NK-92 (cell line): ENCODE measurements at regions not wholly inside any gene's neighbourhood (a gene's known extent, or its start where the extent isn't known, plus 50 kb on each side); places are given as distances from the start of the nearest gene placed in this dataset.

Experiments
- DNase-seq: peaks from one replicate; lab custom pipeline; 2025; ENCODE audit not compliant: unreplicated experiment; lab: John Stamatoyannopoulos, UW

DNA sequence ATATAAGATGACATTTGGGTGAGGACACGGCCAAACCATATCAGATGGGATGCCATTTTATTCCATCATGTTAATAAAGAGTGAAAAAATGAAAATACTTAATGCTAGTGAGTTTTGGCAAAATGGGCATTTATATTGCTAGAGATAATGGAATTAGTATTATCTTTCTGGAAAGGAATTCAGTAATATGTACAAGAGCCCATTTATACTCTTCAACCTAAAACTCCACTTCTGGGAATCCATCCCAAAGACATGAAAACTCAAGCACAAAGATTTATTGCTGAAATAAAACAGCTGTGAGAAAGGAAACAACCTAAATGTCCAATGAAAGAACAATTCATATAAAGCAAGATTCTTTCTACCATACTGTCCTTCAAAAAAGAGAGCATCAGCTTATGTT lies 96.0 kb upstream of the TMEM168 start:
- no peak for DNase-seq

DNA sequence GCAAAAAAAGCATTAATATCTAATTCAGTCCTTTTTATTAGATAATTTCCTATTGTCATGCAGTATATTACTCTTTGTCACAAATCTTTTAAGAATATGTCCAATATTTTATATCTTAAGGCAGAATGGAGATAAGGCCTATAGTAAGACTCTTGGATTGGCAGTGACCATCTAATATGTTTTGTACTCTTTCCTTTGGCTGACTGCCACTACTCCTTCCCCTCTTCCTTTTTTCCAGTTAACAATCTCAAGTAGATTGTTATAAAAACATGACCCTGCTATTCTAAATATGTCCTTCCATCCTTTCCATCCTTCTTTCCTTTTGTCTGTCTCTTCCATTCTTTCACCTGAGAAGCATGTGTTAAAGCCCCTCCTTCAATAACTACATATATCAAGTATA lies 92.8 kb upstream of the TMEM168 start:
- DNase-seq: no peak

DNA sequence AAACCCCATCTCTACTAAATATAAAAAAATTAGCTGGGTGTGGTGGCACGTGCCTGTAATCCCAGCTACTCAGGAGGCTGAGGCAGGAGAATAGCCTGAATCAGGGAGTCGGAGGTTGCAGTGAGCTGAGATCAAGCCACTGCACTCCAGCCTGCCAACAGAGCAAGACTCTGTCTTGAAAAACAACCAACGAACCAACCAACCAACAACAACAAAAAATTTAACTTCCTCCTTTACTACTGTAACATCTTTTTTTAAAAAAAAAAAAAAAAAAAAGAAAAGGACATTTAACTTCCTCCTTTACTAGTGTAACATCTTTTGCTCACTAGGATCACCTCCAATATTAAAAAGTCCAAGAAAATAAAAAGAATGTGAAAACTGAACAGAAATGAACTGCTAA lies 92.3 kb upstream of the TMEM168 start:
- DNase-seq: no peak

DNA sequence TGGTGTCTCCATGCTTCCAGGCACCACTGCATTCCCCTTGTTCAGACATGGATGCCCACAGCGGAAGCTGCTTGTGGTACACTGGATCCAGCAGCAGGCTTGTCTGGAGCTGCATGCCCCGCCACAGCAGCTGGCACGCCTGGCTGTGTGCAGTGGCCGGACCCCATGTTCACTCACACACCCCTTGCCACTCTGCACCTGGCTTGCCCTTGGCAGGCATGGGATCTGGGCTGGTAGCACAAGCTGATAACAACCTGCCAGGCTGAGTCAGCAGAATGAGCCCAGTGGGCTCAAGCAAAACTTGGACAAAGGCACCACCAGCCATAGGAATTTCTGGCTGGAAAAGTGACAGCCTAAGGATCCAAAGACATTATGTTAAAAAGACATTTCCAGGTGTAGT lies 91.8 kb upstream of the TMEM168 start:
- no peak for DNase-seq

DNA sequence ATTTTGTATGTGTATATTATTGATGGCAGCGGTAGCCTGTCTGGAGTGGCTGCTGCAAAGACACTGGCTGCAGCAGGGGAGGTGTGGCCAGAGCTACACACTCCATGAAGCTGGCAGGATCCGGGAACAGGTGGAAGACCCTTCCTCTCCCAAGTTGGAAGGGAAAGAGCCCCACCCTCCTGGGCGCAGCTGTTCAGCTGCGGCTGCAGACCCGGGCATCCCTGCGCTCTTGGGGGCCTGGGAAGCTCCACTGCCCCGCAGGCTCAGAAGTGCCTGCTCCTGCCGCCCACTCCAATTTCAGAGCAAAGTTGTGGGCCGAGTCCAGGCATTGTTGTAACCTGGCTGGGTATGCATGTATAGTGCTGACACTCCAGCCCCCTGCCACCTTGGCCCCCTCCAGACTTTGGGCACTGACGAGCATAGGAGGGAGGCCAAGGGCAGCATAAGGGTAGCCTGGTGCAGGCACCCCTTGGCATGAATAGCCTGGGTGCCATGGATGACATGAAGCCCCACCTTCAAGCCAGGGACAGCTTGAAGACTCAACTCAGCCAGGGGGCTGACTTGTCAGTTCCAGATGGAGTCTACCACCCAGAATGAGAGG lies 90.7 kb upstream of the TMEM168 start:
- no peak for DNase-seq

- no peak for DNase-seq
Measured at GRCh38 chr7:112877691-112878460, 87.7 kb upstream of the TMEM168 start.

DNA sequence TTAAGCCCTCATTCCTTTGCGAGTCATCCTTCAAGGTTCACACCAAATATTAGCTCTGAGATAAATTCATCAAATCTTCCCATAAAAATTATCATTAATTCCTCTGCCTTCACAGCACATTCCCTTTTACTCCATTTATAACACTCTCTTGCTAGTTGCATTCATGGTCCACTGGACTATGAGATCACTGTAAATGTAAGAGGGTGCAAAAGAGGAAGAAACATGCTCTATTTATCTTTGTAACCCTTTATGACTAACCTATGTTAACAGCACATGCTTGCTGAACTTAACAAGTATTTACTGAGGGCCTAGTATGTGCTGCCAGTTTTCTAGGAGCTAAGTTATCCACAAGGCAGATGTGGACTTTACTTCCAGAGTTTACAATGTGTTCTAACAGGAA lies 86.7 kb upstream of the TMEM168 start:
- no peak for DNase-seq

GRCh38 chr7:112874909-112875308 lies 84.7 kb upstream of the TMEM168 start:
- DNase-seq: no peak

GRCh38 chr7:112873831-112874553 lies 83.8 kb upstream of the TMEM168 start:
- DNase-seq: no peak

- DNase-seq: no peak
Measured at GRCh38 chr7:112869111-112869774, 79.0 kb upstream of the TMEM168 start.

DNA sequence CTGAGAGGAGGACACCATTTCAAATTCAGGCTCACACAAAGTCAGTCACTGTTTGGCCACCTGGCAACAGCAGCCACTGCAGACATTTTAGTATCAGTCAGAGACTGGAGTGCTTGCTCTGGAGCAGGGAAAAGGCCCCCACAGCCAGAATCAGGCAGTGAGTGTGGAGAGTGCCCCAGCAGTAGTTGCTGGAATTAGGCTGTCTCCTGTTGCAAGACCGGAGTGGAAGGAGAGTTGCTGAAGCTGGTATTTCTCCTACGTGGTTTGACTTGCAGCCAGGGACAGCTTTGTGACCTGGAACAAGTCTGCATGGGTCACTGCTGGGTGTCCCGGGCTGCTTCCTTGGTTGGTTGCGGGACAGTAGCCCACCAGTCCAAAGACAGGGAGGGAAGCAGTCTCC lies 78.4 kb upstream of the TMEM168 start:
- no peak for DNase-seq

GRCh38 chr7:112866424-112866823 lies 76.2 kb upstream of the TMEM168 start:
- no peak for DNase-seq

DNA sequence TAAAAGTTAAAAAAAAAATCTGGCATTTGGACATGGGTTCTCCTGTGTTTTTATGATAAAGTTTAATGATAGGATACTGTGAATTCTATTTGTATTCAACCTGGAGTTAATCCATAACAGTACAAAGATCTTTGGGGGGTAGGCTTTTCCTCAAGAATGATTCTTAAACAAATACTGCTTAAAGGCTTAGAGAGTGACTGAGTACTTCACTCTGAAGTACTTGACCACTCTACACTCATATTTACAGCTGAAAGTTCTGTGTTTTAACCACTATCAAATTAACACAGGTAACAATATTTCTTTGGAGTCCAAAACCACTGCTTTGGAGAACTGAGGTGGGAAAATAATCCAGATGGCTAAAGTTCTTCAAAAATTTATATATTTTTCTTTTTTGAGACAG lies 74.2 kb upstream of the TMEM168 start:
- DNase-seq: no peak

GRCh38 chr7:112858838-112859237 lies 68.6 kb upstream of the TMEM168 start:
- no peak for DNase-seq

DNA sequence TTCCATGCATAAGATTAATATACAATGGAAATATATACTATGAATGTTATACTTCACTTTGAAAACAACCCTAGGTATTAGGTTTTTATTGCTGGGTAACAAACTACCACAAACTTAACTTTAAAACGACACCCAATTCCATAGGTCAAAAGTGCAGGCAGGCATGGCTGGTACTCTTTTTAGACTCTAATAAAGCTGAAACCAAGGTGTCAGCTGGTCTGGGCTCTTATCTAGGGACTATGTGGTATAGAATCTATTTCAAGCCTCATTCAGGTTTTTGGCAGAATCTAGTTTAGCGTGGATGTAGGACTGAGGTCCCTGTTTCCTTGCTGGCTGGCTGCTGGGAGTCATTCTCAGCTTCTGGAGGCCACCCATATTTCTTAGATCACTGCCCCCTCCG lies 65.0 kb upstream of the TMEM168 start:
- no peak for DNase-seq

DNA sequence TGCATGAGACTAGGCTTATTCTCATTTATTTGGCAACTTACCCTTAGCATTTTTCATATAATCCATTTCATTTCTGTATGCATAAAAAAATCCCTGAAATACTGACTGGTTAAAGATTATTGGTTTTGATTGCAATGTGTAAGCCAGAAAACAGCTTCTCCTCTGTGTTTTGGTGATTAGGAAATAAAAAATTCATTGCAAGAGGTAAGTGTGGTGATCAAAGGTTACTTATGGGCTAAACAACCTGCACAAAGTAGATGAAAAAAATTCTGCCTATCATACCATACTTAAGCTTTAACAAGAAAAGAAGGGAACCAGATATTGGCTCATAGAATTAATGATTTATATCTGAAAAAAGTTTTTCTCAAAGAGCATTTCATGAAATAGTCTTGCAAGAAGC lies 64.0 kb upstream of the TMEM168 start:
- no peak for DNase-seq

- no peak for DNase-seq
Measured at GRCh38 chr7:112853422-112853821, 63.2 kb upstream of the TMEM168 start.

GRCh38 chr7:112843151-112843550 lies 53.0 kb upstream of the TMEM168 start:
- DNase-seq: no peak
